Neural cell (in vitro differentiated cells): ENCODE measurements at regions not wholly inside any gene's neighbourhood (a gene's known extent, or its start where the extent isn't known, plus 50 kb on each side); places are given as distances from the start of the nearest gene placed in this dataset.

Source experiments
- H2AFZ ChIP-seq: fragments of 200-600, 300-800 bp; sonication (generic), shearing (Covaris generic); 2 replicates; pipeline ENCODE4 v1.6.0; 2014; ENCODE audit warnings: low read depth, mild to moderate bottlenecking, antibody characterized with exemption, low read length, moderate library complexity
- H3F3A ChIP-seq: fragments of 200-600 bp; shearing (Covaris generic); 2 replicates; pipeline ENCODE4 v1.6.1; 2016; ENCODE audit warnings: mild to moderate bottlenecking, moderate library complexity, mixed read lengths, antibody characterized with exemption, low read length; ENCODE audit not compliant: insufficient read depth, poor library complexity, severe bottlenecking
- H3K27ac ChIP-seq: fragments of 200-600, 300-800 bp; sonication (generic), shearing (Covaris generic); 2 replicates; pipeline ENCODE4 v1.5.1; 2014; ENCODE audit warnings: mild to moderate bottlenecking, low read length, moderate library complexity
- H3K27me3 ChIP-seq: fragments of 300-800, 200-600 bp; sonication (generic), shearing (Covaris generic); 2 replicates; pipeline ENCODE4 v1.6.0; 2014; ENCODE audit warnings: mild to moderate bottlenecking, low read depth, low read length, moderate library complexity; ENCODE audit not compliant: insufficient read depth
- H3K36me3 ChIP-seq: fragments of 300-800, 200-600 bp; sonication (generic), shearing (Covaris generic); 2 replicates; pipeline ENCODE4 v1.5.1; 2014; ENCODE audit warnings: mild to moderate bottlenecking, antibody characterized with exemption, low read length, moderate library complexity; ENCODE audit not compliant: insufficient read depth
- H3K4me2 ChIP-seq: fragments of 300-800, 200-600 bp; sonication (generic), shearing (Covaris generic); 2 replicates; pipeline ENCODE4 v1.6.0; 2014; ENCODE audit warnings: mild to moderate bottlenecking, low read length
- H3K4me3 ChIP-seq: fragments of 300-800, 200-600 bp; sonication (generic), shearing (Covaris generic); 2 replicates; pipeline ENCODE4 v1.5.1; 2014; ENCODE audit warnings: mild to moderate bottlenecking, low read length, moderate library complexity
- H3K79me2 ChIP-seq: fragments of 200-600 bp; shearing (Covaris generic); replicated peaks from 2 replicates; pipeline ENCODE4 v1.6.0; 2014; ENCODE audit warnings: mild to moderate bottlenecking, low read length, moderate library complexity; ENCODE audit not compliant: insufficient read depth
- H3K9ac ChIP-seq: fragments of 300-800, 200-600 bp; sonication (generic), shearing (Covaris generic); 2 replicates; pipeline ENCODE4 v1.6.1; 2016; ENCODE audit warnings: mild to moderate bottlenecking, low read length, mixed read lengths
- H3K9me2 ChIP-seq: fragments of 200-600 bp; shearing (Covaris generic); 2 replicates; pipeline ENCODE4 v1.6.1; 2016; ENCODE audit warnings: mild to moderate bottlenecking, low read length, mixed read lengths; ENCODE audit not compliant: insufficient read depth
- H3K9me3 ChIP-seq: fragments of 200-600, 300-800 bp; sonication (generic), shearing (Covaris generic); 2 replicates; pipeline ENCODE4 v1.6.1; 2016; ENCODE audit warnings: mild to moderate bottlenecking, mixed run types, low read length, moderate library complexity, mixed read lengths
- H4K20me1 ChIP-seq: fragments of 200-600 bp; shearing (Covaris generic); 2 replicates; pipeline ENCODE4 v1.6.1; 2016; ENCODE audit warnings: mild to moderate bottlenecking, mixed run types; ENCODE audit not compliant: insufficient read depth
- CTCF ChIP-seq: fragments of 450-650 bp; IDR thresholded peaks from 2 replicates; pipeline ENCODE4 v1.5.1; 2014; ENCODE audit warnings: antibody characterized with exemption, mild to moderate bottlenecking, moderate library complexity; ENCODE audit not compliant: poor library complexity, severe bottlenecking
- EP300 ChIP-seq: fragments of 450-650 bp; conservative IDR thresholded peaks from 2 replicates; pipeline ENCODE4 v1.6.1; 2014; ENCODE audit warnings: antibody characterized with exemption, mild to moderate bottlenecking, moderate library complexity; ENCODE audit not compliant: poor library complexity, severe bottlenecking
- EZH2 ChIP-seq: fragments of 200-600, 300-800 bp; shearing (Covaris generic), sonication (generic); IDR thresholded peaks from 2 replicates; pipeline ENCODE4 v1.6.1; 2014; ENCODE audit warnings: antibody characterized with exemption, low read length, borderline replicate concordance, mild to moderate bottlenecking; ENCODE audit not compliant: insufficient read depth, poor library complexity, severe bottlenecking
- MXI1 ChIP-seq: fragments of 450-650 bp; conservative IDR thresholded peaks from 2 replicates; pipeline ENCODE4 v1.6.1; 2014; ENCODE audit warnings: antibody characterized with exemption, mild to moderate bottlenecking; ENCODE audit not compliant: poor library complexity, severe bottlenecking
- POLR2AphosphoS5 ChIP-seq: IDR thresholded peaks from 2 replicates; pipeline ENCODE4 v1.6.1; 2012
- RAD21 ChIP-seq: fragments of 450-650 bp; conservative IDR thresholded peaks from 2 replicates; pipeline ENCODE4 v1.6.1; 2014; ENCODE audit warnings: antibody characterized with exemption, mild to moderate bottlenecking, moderate library complexity
- SMC3 ChIP-seq: fragments of 450-650 bp; conservative IDR thresholded peaks from 2 replicates; pipeline ENCODE4 v1.6.1; 2014; ENCODE audit warnings: antibody characterized with exemption, mild to moderate bottlenecking, moderate library complexity; ENCODE audit not compliant: poor library complexity
- TAF1 ChIP-seq: IDR thresholded peaks from 2 replicates; pipeline ENCODE4 v1.6.1; 2012; ENCODE audit warnings: low read depth
- TF ChIP-seq, protein P1 (sequence below): IDR thresholded peaks from 2 replicates; pipeline ENCODE4 v1.6.1; 2012; ENCODE audit warnings: borderline replicate concordance

DNA sequence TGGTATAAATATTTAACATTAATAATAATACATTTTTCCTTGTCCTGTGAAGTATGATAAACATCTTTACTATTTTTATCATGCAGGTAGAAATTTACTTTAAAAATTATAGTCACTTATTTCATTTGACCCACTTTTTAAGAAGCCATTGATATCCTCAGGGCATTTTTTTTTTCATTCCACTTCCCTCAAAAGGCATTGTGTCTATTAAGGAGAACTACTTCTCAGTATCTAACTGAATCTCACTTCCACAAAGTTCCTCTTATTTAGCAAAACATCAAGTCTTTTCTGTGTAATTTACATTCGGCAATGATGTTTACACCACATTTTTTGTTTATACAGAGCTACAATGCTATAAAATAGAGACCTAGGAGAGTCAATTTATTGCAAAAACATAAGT lies 388.2 kb upstream of the AKR1E2 start:
- no peak overlapping the region for H3K4me2 ChIP-seq
- H4K20me1 ChIP-seq: no peaks in the 10 kb centered on the region
- H3K9me3 ChIP-seq: no peaks in the 10 kb centered on the region
- H3F3A ChIP-seq: no peaks in the 10 kb centered on the region
- H3K36me3 ChIP-seq: no peaks in the 10 kb centered on the region
- no peak overlapping the region for H3K9ac ChIP-seq
- no peaks in the 10 kb centered on the region for H3K79me2 ChIP-seq
- H3K4me3 ChIP-seq: no peak overlapping the region
- TF ChIP-seq EZH2 (no peak), SMC3 (no peak), TAF1 (no peak), RAD21 (no peak), POLR2AphosphoS5 (no peak), CTCF (no peak), EP300 (no peak), MXI1 (no peak)
- TF ChIP-seq, protein P1, sequence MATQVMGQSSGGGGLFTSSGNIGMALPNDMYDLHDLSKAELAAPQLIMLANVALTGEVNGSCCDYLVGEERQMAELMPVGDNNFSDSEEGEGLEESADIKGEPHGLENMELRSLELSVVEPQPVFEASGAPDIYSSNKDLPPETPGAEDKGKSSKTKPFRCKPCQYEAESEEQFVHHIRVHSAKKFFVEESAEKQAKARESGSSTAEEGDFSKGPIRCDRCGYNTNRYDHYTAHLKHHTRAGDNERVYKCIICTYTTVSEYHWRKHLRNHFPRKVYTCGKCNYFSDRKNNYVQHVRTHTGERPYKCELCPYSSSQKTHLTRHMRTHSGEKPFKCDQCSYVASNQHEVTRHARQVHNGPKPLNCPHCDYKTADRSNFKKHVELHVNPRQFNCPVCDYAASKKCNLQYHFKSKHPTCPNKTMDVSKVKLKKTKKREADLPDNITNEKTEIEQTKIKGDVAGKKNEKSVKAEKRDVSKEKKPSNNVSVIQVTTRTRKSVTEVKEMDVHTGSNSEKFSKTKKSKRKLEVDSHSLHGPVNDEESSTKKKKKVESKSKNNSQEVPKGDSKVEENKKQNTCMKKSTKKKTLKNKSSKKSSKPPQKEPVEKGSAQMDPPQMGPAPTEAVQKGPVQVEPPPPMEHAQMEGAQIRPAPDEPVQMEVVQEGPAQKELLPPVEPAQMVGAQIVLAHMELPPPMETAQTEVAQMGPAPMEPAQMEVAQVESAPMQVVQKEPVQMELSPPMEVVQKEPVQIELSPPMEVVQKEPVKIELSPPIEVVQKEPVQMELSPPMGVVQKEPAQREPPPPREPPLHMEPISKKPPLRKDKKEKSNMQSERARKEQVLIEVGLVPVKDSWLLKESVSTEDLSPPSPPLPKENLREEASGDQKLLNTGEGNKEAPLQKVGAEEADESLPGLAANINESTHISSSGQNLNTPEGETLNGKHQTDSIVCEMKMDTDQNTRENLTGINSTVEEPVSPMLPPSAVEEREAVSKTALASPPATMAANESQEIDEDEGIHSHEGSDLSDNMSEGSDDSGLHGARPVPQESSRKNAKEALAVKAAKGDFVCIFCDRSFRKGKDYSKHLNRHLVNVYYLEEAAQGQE: no peak
- H3K27me3 ChIP-seq: no peaks in the 10 kb centered on the region
- no peaks in the 10 kb centered on the region for H3K9me2 ChIP-seq
- no peak overlapping the region for H2AFZ ChIP-seq
- H3K27ac ChIP-seq: no peak overlapping the region

GRCh38 chr10:4437061-4437460 lies 388.9 kb upstream of the AKR1E2 start:
- Histone ChIP-seq H3F3A (no peaks in the 10 kb centered on the region), H3K36me3 (no peaks in the 10 kb centered on the region), H3K9ac (no peak overlapping the region), H4K20me1 (no peaks in the 10 kb centered on the region), H3K4me2 (no peak overlapping the region), H2AFZ (no peak overlapping the region), H3K27me3 (no peaks in the 10 kb centered on the region), H3K9me3 (no peaks in the 10 kb centered on the region), H3K79me2 (no peaks in the 10 kb centered on the region), H3K27ac (no peak overlapping the region), H3K4me3 (no peak overlapping the region), H3K9me2 (no peaks in the 10 kb centered on the region)
- TF ChIP-seq EP300: no peak
- TF ChIP-seq POLR2AphosphoS5: peak; percentile 28

DNA sequence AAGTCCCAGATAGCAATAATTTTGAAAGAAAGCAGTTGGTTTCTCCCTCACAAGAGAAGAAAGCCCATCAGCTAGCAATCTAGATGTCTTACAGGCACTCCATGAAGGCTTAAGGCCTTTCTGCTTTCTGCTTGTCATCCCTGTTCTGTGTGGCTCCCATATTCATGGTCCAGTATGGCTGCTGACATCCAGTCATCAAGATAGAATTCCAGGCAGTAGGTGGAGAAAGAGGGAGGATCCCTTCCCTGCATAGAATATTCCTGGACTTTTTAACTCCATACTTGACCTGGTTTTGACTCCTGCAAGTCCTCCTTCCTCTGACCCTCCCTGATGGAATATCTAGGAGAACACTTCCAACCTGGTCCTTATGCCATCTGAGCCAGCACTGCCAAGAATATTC lies 389.9 kb upstream of the AKR1E2 start:
- H3K9me2 ChIP-seq: no peaks in the 10 kb centered on the region
- no peaks in the 10 kb centered on the region for H3K9me3 ChIP-seq
- H3K36me3 ChIP-seq: no peaks in the 10 kb centered on the region
- no peaks in the 10 kb centered on the region for H3F3A ChIP-seq
- no peaks in the 10 kb centered on the region for H3K27me3 ChIP-seq
- H3K4me3 ChIP-seq: no peak overlapping the region
- H2AFZ ChIP-seq: no peak overlapping the region
- H3K79me2 ChIP-seq: no peaks in the 10 kb centered on the region
- TF ChIP-seq EP300: no peak
- TF ChIP-seq EZH2: no peak
- no peak for TF ChIP-seq POLR2AphosphoS5
- TF ChIP-seq, protein P1: no peak
- no peak for TF ChIP-seq SMC3
- no peak for TF ChIP-seq MXI1
- no peak overlapping the region for H3K9ac ChIP-seq
- H4K20me1 ChIP-seq: no peaks in the 10 kb centered on the region
- H3K27ac ChIP-seq: no peak overlapping the region
- H3K4me2 ChIP-seq: no peak overlapping the region
